ENCODE measurements at regions not wholly inside any gene's neighbourhood (a gene's known extent, or its start where the extent isn't known, plus 50 kb on each side); places are given as distances from the start of the nearest gene placed in this dataset.

GRCh38 chr3:64943866-64944265 is 256.1 kb upstream of the ADAMTS9 start:
- H3K9me3 ChIP-seq, result no peaks in the 10 kb centered on the region
- TF ChIP-seq EP300 (IDR thresholded peaks at IDR 0.05), result no peak
- no peak for TF ChIP-seq POLR2AphosphoS5 (IDR thresholded peaks at IDR 0.05)
- TF ChIP-seq POLR2A (IDR thresholded peaks at IDR 0.05; ENCODE audit: low read depth), result no peak
- TF ChIP-seq, protein P1, sequence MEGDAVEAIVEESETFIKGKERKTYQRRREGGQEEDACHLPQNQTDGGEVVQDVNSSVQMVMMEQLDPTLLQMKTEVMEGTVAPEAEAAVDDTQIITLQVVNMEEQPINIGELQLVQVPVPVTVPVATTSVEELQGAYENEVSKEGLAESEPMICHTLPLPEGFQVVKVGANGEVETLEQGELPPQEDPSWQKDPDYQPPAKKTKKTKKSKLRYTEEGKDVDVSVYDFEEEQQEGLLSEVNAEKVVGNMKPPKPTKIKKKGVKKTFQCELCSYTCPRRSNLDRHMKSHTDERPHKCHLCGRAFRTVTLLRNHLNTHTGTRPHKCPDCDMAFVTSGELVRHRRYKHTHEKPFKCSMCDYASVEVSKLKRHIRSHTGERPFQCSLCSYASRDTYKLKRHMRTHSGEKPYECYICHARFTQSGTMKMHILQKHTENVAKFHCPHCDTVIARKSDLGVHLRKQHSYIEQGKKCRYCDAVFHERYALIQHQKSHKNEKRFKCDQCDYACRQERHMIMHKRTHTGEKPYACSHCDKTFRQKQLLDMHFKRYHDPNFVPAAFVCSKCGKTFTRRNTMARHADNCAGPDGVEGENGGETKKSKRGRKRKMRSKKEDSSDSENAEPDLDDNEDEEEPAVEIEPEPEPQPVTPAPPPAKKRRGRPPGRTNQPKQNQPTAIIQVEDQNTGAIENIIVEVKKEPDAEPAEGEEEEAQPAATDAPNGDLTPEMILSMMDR (IDR thresholded peaks at IDR 0.05), result no peak
- peak overlapping the region in 2 of 4 donors; percentile 72 to 73 for H3K27ac ChIP-seq (replicated peaks in 1 of 4)
- no peaks in the 10 kb centered on the region for H3K36me3 ChIP-seq
- intact Hi-C loops (cut with DNase I), result no loop called here
- no peak for DNase-seq (ENCODE audit: extremely low spot score)
- 78% methylated on average over 4 of the region's 4 CpGs for WGBS
- H3K27me3 ChIP-seq, result no peaks in the 10 kb centered on the region
- H3K4me3 ChIP-seq, result no peak overlapping the region
- H3K4me1 ChIP-seq, result peaks cover 5 to 31% (median 21%) of the 10 kb centered on the region in 4 donors

- Histone ChIP-seq H3K27ac (replicated peaks in 1 of 4) (no peak overlapping the region), H3K27me3 (no peaks in the 10 kb centered on the region), H3K9me3 (no peaks in the 10 kb centered on the region), H3K4me3 (no peak overlapping the region), H3K36me3 (no peaks in the 10 kb centered on the region), H3K4me1 (peaks cover 5 to 35% (median 28%) of the 10 kb centered on the region in 4 donors)
- WGBS, result 97% methylated on average over 10 of the region's 10 CpGs
- intact Hi-C loops (cut with DNase I), result no loop called here
- DNase-seq (ENCODE audit: extremely low spot score), result no peak
- no peak for TF ChIP-seq POLR2AphosphoS5 (IDR thresholded peaks at IDR 0.05)
Measured at GRCh38 chr3:64940596-64941348, 253.0 kb upstream of the ADAMTS9 start.

DNA sequence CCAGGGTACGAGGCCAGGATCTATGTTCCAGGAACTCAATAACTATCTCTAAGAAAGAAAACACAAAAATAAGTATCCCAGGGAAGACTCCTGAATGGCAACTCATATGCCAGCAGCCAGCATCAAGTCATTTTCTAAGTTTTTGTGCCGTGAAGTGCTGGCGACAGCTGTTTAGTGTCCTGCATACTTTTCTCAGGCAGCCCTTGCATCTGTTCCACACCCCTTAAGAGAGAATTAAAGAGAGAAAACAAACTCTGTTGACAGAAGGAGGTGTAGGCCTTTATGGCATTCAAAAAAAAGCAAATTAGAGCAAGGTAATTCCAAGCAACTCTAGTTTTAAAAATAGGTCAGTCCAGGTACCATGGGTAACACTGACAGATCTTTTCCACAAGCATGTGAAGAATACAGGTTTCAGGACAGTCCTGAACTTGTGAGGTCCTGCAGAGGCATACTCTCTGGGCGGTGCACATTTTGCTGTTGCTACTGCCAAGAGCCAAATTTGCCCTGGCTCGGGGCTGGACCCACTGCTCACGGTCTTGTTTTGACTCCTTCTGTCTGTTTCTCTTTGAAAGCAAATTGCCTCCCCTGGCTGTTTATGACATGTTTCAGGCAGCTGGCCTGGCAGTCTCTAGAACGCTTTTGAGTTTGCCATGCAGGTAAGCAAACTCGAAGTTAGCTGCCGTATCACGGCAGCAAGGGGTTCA is 252.1 kb upstream of the ADAMTS9 start:
- intact Hi-C loops (cut with DNase I), result no loop called here
- TF ChIP-seq POLR2A (IDR thresholded peaks at IDR 0.05; ENCODE audit: low read depth) (no peak), EP300 (IDR thresholded peaks at IDR 0.05) (no peak), POLR2AphosphoS5 (IDR thresholded peaks at IDR 0.05) (no peak)
- TF ChIP-seq, protein P1 (IDR thresholded peaks at IDR 0.05), result no peak
- H3K9me3 ChIP-seq, result no peaks in the 10 kb centered on the region
- no peaks in the 10 kb centered on the region for H3K27me3 ChIP-seq
- no peaks in the 10 kb centered on the region for H3K36me3 ChIP-seq
- DNase-seq (ENCODE audit: extremely low spot score), result no peak
- H3K4me3 ChIP-seq, result no peak overlapping the region
- peaks cover 0 to 35% (median 21%) of the 10 kb centered on the region in 4 donors for H3K4me1 ChIP-seq
- H3K27ac ChIP-seq (replicated peaks in 1 of 4), result no peak overlapping the region
- 83% methylated on average over 7 of the region's 10 CpGs for WGBS

GRCh38 chr3:64939309-64939708 is 251.5 kb upstream of the ADAMTS9 start:
- WGBS, result 32% methylated on average over 2 of the region's 2 CpGs
- Histone ChIP-seq H3K36me3 (no peaks in the 10 kb centered on the region), H3K27me3 (no peaks in the 10 kb centered on the region), H3K9me3 (no peaks in the 10 kb centered on the region), H3K4me3 (no peak overlapping the region), H3K4me1 (peaks cover 0 to 30% (median 15%) of the 10 kb centered on the region in 4 donors), H3K27ac (replicated peaks in 1 of 4) (no peak overlapping the region)
- TF ChIP-seq POLR2A (IDR thresholded peaks at IDR 0.05; ENCODE audit: low read depth) (no peak), POLR2AphosphoS5 (IDR thresholded peaks at IDR 0.05) (no peak), EP300 (IDR thresholded peaks at IDR 0.05) (no peak)
- TF ChIP-seq, protein P1 (IDR thresholded peaks at IDR 0.05), result no peak
- intact Hi-C loops (cut with DNase I), result no loop called here
- no peak for DNase-seq (ENCODE audit: extremely low spot score)

DNA sequence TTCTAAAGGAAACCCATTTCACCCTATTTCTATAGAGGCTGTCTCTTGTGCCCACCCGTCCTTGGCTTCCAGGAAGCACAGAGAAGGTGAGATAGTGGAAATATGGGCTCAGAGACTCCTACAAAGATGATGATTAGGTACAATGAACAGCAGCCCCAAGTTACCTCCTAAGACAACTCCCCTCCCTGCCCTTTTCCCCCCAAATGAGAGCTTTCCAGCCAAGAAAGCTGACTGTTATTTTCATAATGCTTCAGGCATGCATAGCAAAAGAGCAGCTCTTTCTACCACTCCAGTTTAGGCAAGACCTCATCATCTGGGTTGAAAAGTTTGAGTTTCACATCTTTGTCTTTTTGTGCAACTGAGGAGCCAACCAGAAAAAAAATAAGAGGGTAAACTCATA is 248.8 kb upstream of the ADAMTS9 start:
- TF ChIP-seq, protein P1 (IDR thresholded peaks at IDR 0.05), result no peak
- TF ChIP-seq POLR2AphosphoS5 (IDR thresholded peaks at IDR 0.05), result no peak
- no peak for TF ChIP-seq EP300 (IDR thresholded peaks at IDR 0.05)
- no peak for TF ChIP-seq POLR2A (IDR thresholded peaks at IDR 0.05; ENCODE audit: low read depth)
- Histone ChIP-seq H3K27ac (replicated peaks in 1 of 4) (peak overlapping the region in 1 of 4 donors; percentile 12), H3K9me3 (peaks cover 0 to 10% (median 7%) of the 10 kb centered on the region in 4 donors), H3K27me3 (no peaks in the 10 kb centered on the region), H3K4me3 (no peak overlapping the region), H3K4me1 (peaks cover 0 to 21% (median 12%) of the 10 kb centered on the region in 4 donors), H3K36me3 (peaks cover 0 to 1% (median 0%) of the 10 kb centered on the region in 4 donors)
- intact Hi-C loops (cut with DNase I), result no loop called here
- DNase-seq (ENCODE audit: extremely low spot score), result no peak
- WGBS, result 57% methylated on average over 1 of the region's 1 CpG
